DOHH2 (cell line): ENCODE measurements at regions not wholly inside any gene's neighbourhood (a gene's known extent, or its start where the extent isn't known, plus 50 kb on each side); places are given as distances from the start of the nearest gene placed in this dataset.

Source experiments
- H3F3A ChIP-seq: fragments of 200-600 bp; sonication (generic), shearing (Covaris generic); 2 replicates; pipeline ENCODE4 v1.6.0; 2016; ENCODE audit warnings: antibody characterized with exemption, mild to moderate bottlenecking; ENCODE audit not compliant: control insufficient read depth, insufficient read depth
- H3K27ac ChIP-seq: fragments of 200-600 bp; sonication (generic); 2 replicates; pipeline ENCODE4 v1.5.1; 2014; ENCODE audit warnings: low read depth, mild to moderate bottlenecking, low read length, moderate library complexity
- H3K27me3 ChIP-seq: fragments of 200-600 bp; sonication (generic); 2 replicates; pipeline ENCODE4 v1.6.1; 2014; ENCODE audit warnings: mild to moderate bottlenecking, low read length, mixed read lengths; ENCODE audit not compliant: control insufficient read depth
- H3K36me3 ChIP-seq: fragments of 200-600 bp; sonication (generic); 2 replicates; pipeline ENCODE4 v1.6.1; 2014; ENCODE audit warnings: mild to moderate bottlenecking, low read length, moderate library complexity, mixed read lengths; ENCODE audit not compliant: control insufficient read depth
- H3K4me1 ChIP-seq: fragments of 200-600 bp; sonication (generic); 2 replicates; pipeline ENCODE4 v1.6.1; 2014; ENCODE audit warnings: mild to moderate bottlenecking, low read length, mixed read lengths; ENCODE audit not compliant: control insufficient read depth
- H3K4me2 ChIP-seq: fragments of 200-600 bp; sonication (generic); 2 replicates; pipeline ENCODE4 v1.6.0; 2014; ENCODE audit warnings: mild to moderate bottlenecking, low read length, moderate library complexity
- H3K4me3 ChIP-seq: fragments of 200-600 bp; sonication (generic); 2 replicates; pipeline ENCODE4 v1.5.1; 2014; ENCODE audit warnings: mild to moderate bottlenecking, low read length, mixed read lengths
- H3K79me2 ChIP-seq: fragments of 200-600 bp; sonication (generic); 2 replicates; pipeline ENCODE4 v1.6.1; 2014; ENCODE audit warnings: mild to moderate bottlenecking, low read length, mixed read lengths; ENCODE audit not compliant: control insufficient read depth
- H3K9me2 ChIP-seq: fragments of 200-600 bp; sonication (generic); replicated peaks from 2 replicates; pipeline ENCODE4 v1.6.1; 2014; ENCODE audit warnings: mild to moderate bottlenecking, low read length, mixed read lengths; ENCODE audit not compliant: control insufficient read depth
- H3K9me3 ChIP-seq: fragments of 200-600 bp; sonication (generic); 2 replicates; pipeline ENCODE4 v1.6.1; 2014; ENCODE audit warnings: antibody characterized with exemption, low read length, mixed read lengths; ENCODE audit not compliant: control insufficient read depth, insufficient read depth
- H4K20me1 ChIP-seq: fragments of 200-600 bp; sonication (generic); 2 replicates; pipeline ENCODE4 v1.6.0; 2014; ENCODE audit warnings: low read depth, mild to moderate bottlenecking, antibody characterized with exemption, low read length, moderate library complexity; ENCODE audit not compliant: control insufficient read depth, insufficient read depth
- CTCF ChIP-seq: fragments of 200-600 bp; sonication (generic); IDR thresholded peaks from one replicate; pipeline ENCODE4 v1.5.1; 2014; ENCODE audit warnings: antibody characterized with exemption, mild to moderate bottlenecking, low read depth, low read length; ENCODE audit not compliant: poor library complexity, severe bottlenecking
- EZH2phosphoT487 ChIP-seq: fragments of 200-600 bp; sonication (generic); IDR thresholded peaks from 2 replicates; pipeline ENCODE4 v1.6.1; 2017; ENCODE audit warnings: borderline replicate concordance, mild to moderate bottlenecking, antibody characterized with exemption, low read length, moderate library complexity, mixed read lengths

GRCh38 chr6:961407-961960, 268.5 kb upstream of the EXOC2 start:
- no peak overlapping the region for H3K4me2 ChIP-seq
- H3K9me3 ChIP-seq, result no peaks in the 10 kb centered on the region
- no peaks in the 10 kb centered on the region for H4K20me1 ChIP-seq
- no peaks in the 10 kb centered on the region for H3K36me3 ChIP-seq
- no peaks in the 10 kb centered on the region for H3F3A ChIP-seq
- no peaks in the 10 kb centered on the region for H3K4me1 ChIP-seq
- no peaks in the 10 kb centered on the region for H3K79me2 ChIP-seq
- H3K9me2 ChIP-seq, result no peaks in the 10 kb centered on the region
- H3K27me3 ChIP-seq, result no peaks in the 10 kb centered on the region
- no peak for TF ChIP-seq EZH2phosphoT487
- TF ChIP-seq CTCF, result no peak
- no peak overlapping the region for H3K27ac ChIP-seq
- H3K4me3 ChIP-seq, result no peak overlapping the region

DNA sequence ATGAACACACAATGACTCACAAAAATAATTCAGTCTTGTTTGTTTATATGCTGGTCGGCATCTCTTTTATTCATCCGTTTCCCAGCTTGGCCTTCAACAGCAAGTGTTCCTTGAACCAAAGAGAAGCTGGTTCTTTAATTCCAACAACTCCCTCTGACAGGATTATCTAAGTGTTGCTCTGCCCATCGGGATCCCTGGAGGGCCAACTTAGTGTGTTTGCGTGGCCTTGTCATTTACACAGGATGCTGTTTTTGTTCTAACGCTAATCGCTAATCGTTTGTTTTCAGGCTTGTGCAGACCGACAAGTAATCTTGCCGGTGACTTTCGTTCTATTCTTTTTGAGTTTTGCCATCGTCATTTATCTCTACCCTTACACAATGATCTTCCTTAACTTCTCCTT, 267.4 kb upstream of the EXOC2 start:
- no peaks in the 10 kb centered on the region for H3F3A ChIP-seq
- no peak overlapping the region for H3K4me2 ChIP-seq
- H3K9me2 ChIP-seq, result no peaks in the 10 kb centered on the region
- H4K20me1 ChIP-seq, result no peaks in the 10 kb centered on the region
- H3K27ac ChIP-seq, result no peak overlapping the region
- H3K4me3 ChIP-seq, result no peak overlapping the region
- H3K79me2 ChIP-seq, result no peaks in the 10 kb centered on the region
- no peaks in the 10 kb centered on the region for H3K27me3 ChIP-seq
- H3K4me1 ChIP-seq, result no peaks in the 10 kb centered on the region
- H3K36me3 ChIP-seq, result no peaks in the 10 kb centered on the region
- no peaks in the 10 kb centered on the region for H3K9me3 ChIP-seq
- TF ChIP-seq EZH2phosphoT487 (no peak), CTCF (no peak)

- no peak overlapping the region for H3K4me3 ChIP-seq
- TF ChIP-seq EZH2phosphoT487 (no peak), CTCF (no peak)
Observed at GRCh38 chr6:958488-958887, 265.5 kb upstream of the EXOC2 start.

More at GRCh38 chr6:958488-958887, 265.5 kb upstream of the EXOC2 start:
- Histone ChIP-seq H4K20me1 (no peaks in the 10 kb centered on the region), H3K9me2 (no peaks in the 10 kb centered on the region), H3K27me3 (no peaks in the 10 kb centered on the region), H3K36me3 (no peaks in the 10 kb centered on the region), H3K4me2 (no peak overlapping the region), H3K4me1 (no peaks in the 10 kb centered on the region), H3K27ac (no peak overlapping the region), H3F3A (no peaks in the 10 kb centered on the region), H3K9me3 (no peaks in the 10 kb centered on the region), H3K79me2 (no peaks in the 10 kb centered on the region)
